Prostate gland (tissue), 2 donors: ENCODE measurements at regions not wholly inside any gene's neighbourhood (a gene's known extent, or its start where the extent isn't known, plus 50 kb on each side); places are given as distances from the start of the nearest gene placed in this dataset.

Experiments
- POLR2A ChIP-seq: fragments of 450-650 bp; IDR thresholded peaks from one replicate; pipeline ENCODE4 v1.6.1; 2016; ENCODE audit warnings: antibody characterized with exemption, mild to moderate bottlenecking
- POLR2AphosphoS5 ChIP-seq: sonication (generic); formaldehyde crosslinking; IDR thresholded peaks from one replicate; pipeline ENCODE4 v1.6.1; 2017; ENCODE audit warnings: antibody characterized with exemption
- TF ChIP-seq, protein P1 (sequence below), 4 experiments: fragments of 200-600 bp in 2 of 4; fragments of 450-650 bp in 2 of 4; sonication (generic) in 2 of 4; IDR thresholded peaks; 1 replicate in 3 of 4; 2 replicates in 1 of 4; pipeline ENCODE4 v1.5.1; 2016 to 2019; ENCODE audit warnings: antibody characterized with exemption in 4 of 4, mild to moderate bottlenecking in 2 of 4, moderate library complexity in 2 of 4

DNA sequence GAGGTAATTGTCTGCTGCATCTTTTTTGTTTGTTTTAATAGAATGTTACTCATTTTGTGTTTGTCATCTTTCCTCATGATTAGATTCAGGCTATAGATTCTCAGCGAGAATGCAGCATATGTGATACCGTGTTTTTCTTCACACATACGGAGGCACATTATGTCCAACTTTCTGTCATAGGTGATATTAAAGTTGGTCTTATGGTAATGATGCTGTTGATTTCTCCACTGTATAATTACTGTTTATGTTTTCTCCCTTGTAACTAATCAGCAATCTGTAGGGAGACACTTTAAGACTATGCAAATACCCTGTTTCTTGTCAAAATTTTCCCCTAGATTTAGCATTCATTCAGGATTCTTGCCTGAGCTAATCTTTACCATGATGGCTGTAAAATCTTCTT, 87.6 kb downstream of the CLDN1 start:
- TF ChIP-seq, protein P1, sequence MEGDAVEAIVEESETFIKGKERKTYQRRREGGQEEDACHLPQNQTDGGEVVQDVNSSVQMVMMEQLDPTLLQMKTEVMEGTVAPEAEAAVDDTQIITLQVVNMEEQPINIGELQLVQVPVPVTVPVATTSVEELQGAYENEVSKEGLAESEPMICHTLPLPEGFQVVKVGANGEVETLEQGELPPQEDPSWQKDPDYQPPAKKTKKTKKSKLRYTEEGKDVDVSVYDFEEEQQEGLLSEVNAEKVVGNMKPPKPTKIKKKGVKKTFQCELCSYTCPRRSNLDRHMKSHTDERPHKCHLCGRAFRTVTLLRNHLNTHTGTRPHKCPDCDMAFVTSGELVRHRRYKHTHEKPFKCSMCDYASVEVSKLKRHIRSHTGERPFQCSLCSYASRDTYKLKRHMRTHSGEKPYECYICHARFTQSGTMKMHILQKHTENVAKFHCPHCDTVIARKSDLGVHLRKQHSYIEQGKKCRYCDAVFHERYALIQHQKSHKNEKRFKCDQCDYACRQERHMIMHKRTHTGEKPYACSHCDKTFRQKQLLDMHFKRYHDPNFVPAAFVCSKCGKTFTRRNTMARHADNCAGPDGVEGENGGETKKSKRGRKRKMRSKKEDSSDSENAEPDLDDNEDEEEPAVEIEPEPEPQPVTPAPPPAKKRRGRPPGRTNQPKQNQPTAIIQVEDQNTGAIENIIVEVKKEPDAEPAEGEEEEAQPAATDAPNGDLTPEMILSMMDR (IDR thresholded peaks at IDR 0.05) = no peak
- TF ChIP-seq POLR2AphosphoS5 (no peak), POLR2A (no peak)
